Activated naive CD8-positive, alpha-beta T cell treated with anti-CD3 and anti-CD28 coated beads, Interleukin-2, amount 50 U/mL, for 24 hours (primary cell): ENCODE measurements at regions not wholly inside any gene's neighbourhood (a gene's known extent, or its start where the extent isn't known, plus 50 kb on each side); places are given as distances from the start of the nearest gene placed in this dataset.

Source experiments
- ATAC-seq: fragments of 150-1000 bp; cut with Tn5 transposase; one replicate; pipeline ENCODE4 v1.10.0; 2021
- DNase-seq: peaks from one replicate; pipeline ENCODE4 v3.0.0; 2021
- H3K27ac Mint-ChIP-seq: one replicate; pipeline ENCODE4 v1.8.0; 2021; ENCODE audit warnings: mild to moderate bottlenecking, mixed read lengths
- H3K27me3 Mint-ChIP-seq: one replicate; pipeline ENCODE4 v1.8.0; 2021; ENCODE audit warnings: mixed read lengths
- H3K36me3 Mint-ChIP-seq: one replicate; pipeline ENCODE4 v1.8.0; 2021; ENCODE audit warnings: low read depth, mixed read lengths
- H3K4me1 Mint-ChIP-seq: one replicate; pipeline ENCODE4 v1.8.0; 2021; ENCODE audit warnings: mixed read lengths
- H3K4me3 Mint-ChIP-seq: one replicate; pipeline ENCODE4 v1.8.0; 2021; ENCODE audit warnings: mild to moderate bottlenecking, moderate library complexity, mixed read lengths
- H3K9me3 Mint-ChIP-seq: one replicate; pipeline ENCODE4 v1.8.0; 2021; ENCODE audit warnings: mixed read lengths

- ATAC-seq (no peak), DNase-seq (no peak)
- H3K4me1 Mint-ChIP-seq: no peaks in the 10 kb centered on the region
- no peaks in the 10 kb centered on the region for H3K27me3 Mint-ChIP-seq
- no peak overlapping the region for H3K4me3 Mint-ChIP-seq
- no peak overlapping the region for H3K27ac Mint-ChIP-seq
- H3K36me3 Mint-ChIP-seq: no peaks in the 10 kb centered on the region
- H3K9me3 Mint-ChIP-seq: peaks cover 4% of the 10 kb centered on the region
Observed at GRCh38 chr2:172322049-172322448, 105.3 kb upstream of the ITGA6 start.

GRCh38 chr2:172323256-172323655 is 104.1 kb upstream of the ITGA6 start:
- Mint-ChIP-seq H3K36me3 (no peaks in the 10 kb centered on the region), H3K4me1 (no peaks in the 10 kb centered on the region), H3K27me3 (no peaks in the 10 kb centered on the region), H3K4me3 (no peak overlapping the region), H3K9me3 (peaks cover 4% of the 10 kb centered on the region), H3K27ac (no peak overlapping the region)
- ATAC-seq (no peak), DNase-seq (no peak)

GRCh38 chr2:172323861-172324597 is 103.4 kb upstream of the ITGA6 start:
- Mint-ChIP-seq H3K4me3 (no peak overlapping the region), H3K4me1 (no peaks in the 10 kb centered on the region), H3K9me3 (peaks cover 4% of the 10 kb centered on the region), H3K36me3 (no peaks in the 10 kb centered on the region), H3K27me3 (no peaks in the 10 kb centered on the region), H3K27ac (no peak overlapping the region)
- no peak for DNase-seq
- no peak for ATAC-seq

- Mint-ChIP-seq H3K4me1 (no peaks in the 10 kb centered on the region), H3K4me3 (no peak overlapping the region), H3K9me3 (peaks cover 4% of the 10 kb centered on the region), H3K27me3 (no peaks in the 10 kb centered on the region), H3K36me3 (no peaks in the 10 kb centered on the region), H3K27ac (no peak overlapping the region)
- DNase-seq (no peak), ATAC-seq (no peak)
Observed at GRCh38 chr2:172326211-172326509, 101.2 kb upstream of the ITGA6 start.

- no peaks in the 10 kb centered on the region for H3K36me3 Mint-ChIP-seq
- H3K27ac Mint-ChIP-seq: no peak overlapping the region
- no peaks in the 10 kb centered on the region for H3K4me1 Mint-ChIP-seq
- ATAC-seq (no peak), DNase-seq (no peak)
- H3K27me3 Mint-ChIP-seq: no peaks in the 10 kb centered on the region
- no peaks in the 10 kb centered on the region for H3K9me3 Mint-ChIP-seq
- H3K4me3 Mint-ChIP-seq: no peak overlapping the region
Observed at GRCh38 chr2:172328103-172328841, 99.1 kb upstream of the ITGA6 start.

- Mint-ChIP-seq H3K4me1 (no peaks in the 10 kb centered on the region), H3K27me3 (no peaks in the 10 kb centered on the region), H3K27ac (no peak overlapping the region), H3K9me3 (no peaks in the 10 kb centered on the region), H3K36me3 (no peaks in the 10 kb centered on the region), H3K4me3 (no peak overlapping the region)
- ATAC-seq: no peak
- DNase-seq: no peak
Observed at GRCh38 chr2:172329416-172329773, 98.0 kb upstream of the ITGA6 start.

GRCh38 chr2:172329774-172330671 is 97.4 kb upstream of the ITGA6 start:
- no peak for DNase-seq

GRCh38 chr2:172332507-172332906 is 94.9 kb upstream of the ITGA6 start:
- Mint-ChIP-seq H3K4me3 (no peak overlapping the region), H3K27me3 (no peaks in the 10 kb centered on the region), H3K36me3 (no peaks in the 10 kb centered on the region), H3K4me1 (no peaks in the 10 kb centered on the region), H3K27ac (no peak overlapping the region), H3K9me3 (no peaks in the 10 kb centered on the region)
- DNase-seq (no peak), ATAC-seq (no peak)

More at GRCh38 chr2:172329774-172330671, 97.4 kb upstream of the ITGA6 start:
- H3K27ac Mint-ChIP-seq: no peak overlapping the region
- no peak overlapping the region for H3K4me3 Mint-ChIP-seq
- H3K9me3 Mint-ChIP-seq: no peaks in the 10 kb centered on the region
- no peaks in the 10 kb centered on the region for H3K4me1 Mint-ChIP-seq
- H3K27me3 Mint-ChIP-seq: no peaks in the 10 kb centered on the region
- H3K36me3 Mint-ChIP-seq: no peaks in the 10 kb centered on the region
- ATAC-seq: no peak

GRCh38 chr2:172333235-172333977 is 94.0 kb upstream of the ITGA6 start:
- H3K9me3 Mint-ChIP-seq: no peaks in the 10 kb centered on the region
- DNase-seq (no peak), ATAC-seq (no peak)
- no peak overlapping the region for H3K4me3 Mint-ChIP-seq
- no peak overlapping the region for H3K27ac Mint-ChIP-seq
- no peaks in the 10 kb centered on the region for H3K36me3 Mint-ChIP-seq
- no peaks in the 10 kb centered on the region for H3K27me3 Mint-ChIP-seq
- no peaks in the 10 kb centered on the region for H3K4me1 Mint-ChIP-seq

GRCh38 chr2:172333978-172334330 is 93.4 kb upstream of the ITGA6 start:
- H3K9me3 Mint-ChIP-seq: no peaks in the 10 kb centered on the region
- H3K4me1 Mint-ChIP-seq: no peaks in the 10 kb centered on the region
- DNase-seq: no peak
- no peak overlapping the region for H3K27ac Mint-ChIP-seq
- no peak for ATAC-seq
- H3K4me3 Mint-ChIP-seq: no peak overlapping the region
- H3K27me3 Mint-ChIP-seq: no peaks in the 10 kb centered on the region
- no peaks in the 10 kb centered on the region for H3K36me3 Mint-ChIP-seq

- Mint-ChIP-seq H3K9me3 (no peaks in the 10 kb centered on the region), H3K27ac (no peak overlapping the region), H3K36me3 (no peaks in the 10 kb centered on the region), H3K27me3 (no peaks in the 10 kb centered on the region), H3K4me3 (no peak overlapping the region), H3K4me1 (peaks cover 8% of the 10 kb centered on the region)
- no peak for ATAC-seq
- DNase-seq: no peak
Observed at GRCh38 chr2:172334988-172335387, 92.4 kb upstream of the ITGA6 start.

GRCh38 chr2:172335736-172336135 is 91.7 kb upstream of the ITGA6 start:
- Mint-ChIP-seq H3K27ac (no peak overlapping the region), H3K36me3 (no peaks in the 10 kb centered on the region), H3K4me1 (peaks cover 15% of the 10 kb centered on the region), H3K4me3 (no peak overlapping the region), H3K9me3 (no peaks in the 10 kb centered on the region), H3K27me3 (no peaks in the 10 kb centered on the region)
- DNase-seq (no peak), ATAC-seq (no peak)

- H3K36me3 Mint-ChIP-seq: no peaks in the 10 kb centered on the region
- DNase-seq: no peak
- no peak overlapping the region for H3K4me3 Mint-ChIP-seq
- H3K27me3 Mint-ChIP-seq: no peaks in the 10 kb centered on the region
- peaks cover 15% of the 10 kb centered on the region for H3K4me1 Mint-ChIP-seq
- no peaks in the 10 kb centered on the region for H3K9me3 Mint-ChIP-seq
- no peak overlapping the region for H3K27ac Mint-ChIP-seq
- ATAC-seq: no peak
Observed at GRCh38 chr2:172336681-172337080, 90.7 kb upstream of the ITGA6 start.

- H3K36me3 Mint-ChIP-seq: peaks cover 3% of the 10 kb centered on the region
- peak; percentile 57 for ATAC-seq
- H3K27ac Mint-ChIP-seq: peak overlapping the region; percentile 20
- H3K4me3 Mint-ChIP-seq: peak overlapping the region; percentile 42
- no peak for DNase-seq
- no peaks in the 10 kb centered on the region for H3K27me3 Mint-ChIP-seq
- peaks cover 10% of the 10 kb centered on the region for H3K9me3 Mint-ChIP-seq
- peaks cover 15% of the 10 kb centered on the region for H3K4me1 Mint-ChIP-seq
Observed at GRCh38 chr2:172339371-172340010, 87.9 kb upstream of the ITGA6 start.
